ENCODE measurements at regions not wholly inside any gene's neighbourhood (a gene's known extent, or its start where the extent isn't known, plus 50 kb on each side); places are given as distances from the start of the nearest gene placed in this dataset.
"Not testable (repeated sequence)": the region's sequence is repeated elsewhere in the genome, so short reads cannot be mapped to it uniquely, and the experiment has no call there.

DNA sequence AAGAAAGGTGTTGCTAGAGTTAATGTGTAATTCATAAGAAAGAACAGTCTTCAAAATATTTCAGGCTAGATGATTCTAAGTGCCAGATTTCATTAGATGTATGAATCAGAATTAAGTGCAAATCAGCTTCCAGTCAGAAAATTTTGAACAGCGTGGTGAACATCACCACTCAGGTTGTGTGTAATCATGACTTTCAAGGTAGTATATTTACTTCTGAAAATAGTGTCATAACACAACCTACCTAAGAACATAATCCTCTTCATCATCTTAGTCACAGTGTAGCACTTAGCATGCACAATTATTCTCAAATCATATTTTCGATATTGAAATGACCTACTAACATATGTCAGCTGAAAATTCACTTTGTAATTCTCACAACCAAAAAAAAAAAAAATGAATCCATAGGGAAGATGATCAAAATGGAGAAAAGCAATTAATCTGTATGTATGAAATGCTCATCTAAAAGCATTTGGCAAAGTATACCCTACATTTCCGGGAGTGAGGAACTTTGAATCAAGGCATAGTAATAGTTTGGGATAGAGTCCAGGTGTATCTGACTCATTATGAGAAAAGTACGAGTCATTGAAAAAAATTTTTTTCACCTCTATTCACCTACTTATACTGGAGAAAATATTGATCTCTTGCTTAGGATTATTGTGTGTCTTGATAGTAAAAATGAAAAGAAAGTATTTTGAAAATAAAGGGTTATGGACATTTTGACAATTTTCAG, 221.8 kb upstream of the CHRM3 start:
- Mint-ChIP-seq H3K4me1 (ENCODE audit: low read depth) (no peaks in the 10 kb centered on the region), H3K36me3 (ENCODE audit: low read depth) (no peaks in the 10 kb centered on the region), H3K27ac (no peak overlapping the region), H3K9me3 (no peaks in the 10 kb centered on the region), H3K4me3 (no peak overlapping the region), H3K27me3 (no peaks in the 10 kb centered on the region)
- intact Hi-C loops (cut with micrococcal nuclease): no loop called here

DNA sequence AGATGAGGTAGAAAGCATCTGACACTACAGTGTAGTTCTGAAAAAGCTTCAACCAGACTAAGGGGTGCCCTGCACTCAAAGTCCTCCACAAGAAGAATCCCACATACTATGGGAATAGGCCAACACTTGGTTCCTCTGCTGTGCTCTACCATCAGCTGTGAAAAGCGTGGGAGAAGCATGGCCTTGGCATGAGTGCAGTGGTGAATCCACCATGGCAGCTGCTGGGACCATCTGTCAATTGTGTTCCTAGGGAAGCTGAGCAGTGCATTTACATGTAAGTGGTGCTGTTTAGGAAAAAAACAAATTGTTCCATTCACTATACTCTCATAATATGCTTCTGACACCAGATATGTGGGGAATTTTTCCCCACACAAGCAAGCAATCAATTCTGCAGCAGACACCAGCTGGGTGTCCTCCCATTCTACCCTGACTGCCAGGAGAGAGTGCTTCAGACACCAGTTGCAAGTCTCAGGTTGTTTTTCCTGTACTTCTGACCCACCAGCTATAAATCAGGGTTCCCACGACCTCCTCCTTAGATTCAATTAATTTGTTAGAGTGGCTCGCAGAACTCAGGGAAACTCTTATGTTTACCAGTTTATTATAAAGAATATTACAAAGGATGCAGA, 230.8 kb upstream of the CHRM3 start:
- Mint-ChIP-seq H3K9me3 (no peaks in the 10 kb centered on the region), H3K4me1 (ENCODE audit: low read depth) (no peaks in the 10 kb centered on the region), H3K4me3 (no peak overlapping the region), H3K27ac (no peak overlapping the region), H3K36me3 (ENCODE audit: low read depth) (no peaks in the 10 kb centered on the region), H3K27me3 (no peaks in the 10 kb centered on the region)
- intact Hi-C loops (cut with micrococcal nuclease): no loop called here

DNA sequence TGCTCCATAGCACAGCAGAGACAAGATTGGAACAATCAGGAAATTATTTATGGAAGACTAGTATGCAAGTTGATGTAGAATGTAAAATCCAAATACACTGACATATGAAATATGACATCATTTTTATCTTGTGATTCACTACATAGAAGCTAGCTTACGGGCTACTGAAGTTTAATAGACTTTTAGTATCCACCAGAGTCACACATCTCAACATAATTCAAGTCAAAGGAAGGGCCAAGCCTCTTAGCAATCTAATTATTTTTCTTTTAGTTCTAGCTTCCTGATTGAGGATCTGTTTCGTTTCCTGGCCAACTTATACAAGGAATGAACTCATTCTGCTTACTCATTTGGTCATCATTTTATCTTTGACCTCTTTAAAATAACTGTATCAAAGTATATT, 234.4 kb upstream of the CHRM3 start:
- H3K4me3 Mint-ChIP-seq: no peak overlapping the region
- no peaks in the 10 kb centered on the region for H3K27me3 Mint-ChIP-seq
- intact Hi-C loops (cut with micrococcal nuclease): no loop called here
- no peaks in the 10 kb centered on the region for H3K36me3 Mint-ChIP-seq (ENCODE audit: low read depth)
- no peak overlapping the region for H3K27ac Mint-ChIP-seq
- H3K9me3 Mint-ChIP-seq: no peaks in the 10 kb centered on the region
- H3K4me1 Mint-ChIP-seq (ENCODE audit: low read depth): no peaks in the 10 kb centered on the region

DNA sequence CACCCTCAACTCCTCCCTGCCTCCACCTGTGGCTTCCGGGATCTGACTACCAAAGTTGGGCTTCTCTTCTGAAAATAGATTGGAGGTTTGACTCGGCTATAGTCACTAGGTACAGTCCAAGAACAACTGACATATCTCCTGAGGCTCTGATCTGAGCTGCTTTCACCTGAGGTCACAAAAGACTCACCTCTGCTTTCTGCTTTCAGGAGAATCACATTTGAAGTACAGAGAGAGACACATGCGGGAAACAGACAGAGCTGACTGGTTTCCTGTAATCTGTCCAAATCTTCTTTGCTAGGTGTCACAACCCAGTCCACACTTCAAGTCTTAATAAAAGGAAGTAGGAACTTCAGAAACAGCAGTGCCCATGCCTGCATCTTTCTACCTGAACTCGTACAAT, 245.4 kb upstream of the CHRM3 start:
- H3K27me3 Mint-ChIP-seq: no peaks in the 10 kb centered on the region
- no peak overlapping the region for H3K27ac Mint-ChIP-seq
- H3K4me3 Mint-ChIP-seq: no peak overlapping the region
- peaks cover 8% of the 10 kb centered on the region for H3K9me3 Mint-ChIP-seq
- no peaks in the 10 kb centered on the region for H3K4me1 Mint-ChIP-seq (ENCODE audit: low read depth)
- intact Hi-C loops (cut with micrococcal nuclease): no loop called here
- H3K36me3 Mint-ChIP-seq (ENCODE audit: low read depth): no peaks in the 10 kb centered on the region

DNA sequence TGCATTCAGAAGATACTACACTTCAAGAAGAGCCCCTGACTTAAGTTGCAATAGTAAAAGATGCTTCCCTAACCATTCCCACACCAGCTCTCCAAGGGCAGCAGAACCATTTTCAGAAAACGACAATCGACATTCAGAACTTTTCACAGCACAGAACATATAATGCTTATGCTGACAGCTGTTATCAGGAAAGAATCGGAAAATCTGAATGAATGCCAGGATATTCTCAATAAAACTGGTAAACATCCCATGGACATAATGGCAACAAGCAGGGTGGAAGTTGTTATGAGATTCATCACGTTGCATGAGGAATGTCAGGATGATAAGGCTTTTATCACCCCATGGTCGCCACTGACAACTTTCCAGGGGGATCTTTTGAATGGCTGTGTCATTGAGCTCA, 246.6 kb upstream of the CHRM3 start:
- H3K9me3 Mint-ChIP-seq: peaks cover 17% of the 10 kb centered on the region
- no peak overlapping the region for H3K4me3 Mint-ChIP-seq
- H3K4me1 Mint-ChIP-seq (ENCODE audit: low read depth): no peaks in the 10 kb centered on the region
- intact Hi-C loops (cut with micrococcal nuclease): no loop called here
- H3K36me3 Mint-ChIP-seq (ENCODE audit: low read depth): no peaks in the 10 kb centered on the region
- no peak overlapping the region for H3K27ac Mint-ChIP-seq
- no peaks in the 10 kb centered on the region for H3K27me3 Mint-ChIP-seq

DNA sequence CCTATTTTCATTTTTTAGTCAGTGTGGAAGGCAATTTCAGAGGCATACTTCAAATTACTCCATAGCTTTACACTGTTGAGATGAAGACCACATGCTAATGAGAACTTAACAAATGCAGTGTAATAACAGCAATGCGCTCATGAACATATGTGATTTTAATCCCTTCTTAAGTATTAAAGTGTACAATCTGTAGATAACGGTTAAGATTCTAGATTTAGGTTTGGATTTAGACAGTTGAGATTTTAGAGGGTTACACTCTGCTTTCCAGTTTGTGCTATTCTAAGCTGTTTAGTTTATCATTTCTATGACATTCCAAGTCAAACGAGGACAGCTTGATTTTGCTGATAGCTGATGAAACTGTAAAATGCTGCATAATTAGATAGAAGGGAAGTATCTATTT, 257.8 kb upstream of the CHRM3 start:
- Mint-ChIP-seq H3K36me3 (ENCODE audit: low read depth) (no peaks in the 10 kb centered on the region), H3K27ac (no peak overlapping the region), H3K27me3 (no peaks in the 10 kb centered on the region), H3K9me3 (no peaks in the 10 kb centered on the region), H3K4me1 (ENCODE audit: low read depth) (peaks cover 5% of the 10 kb centered on the region), H3K4me3 (no peak overlapping the region)
- intact Hi-C loops (cut with micrococcal nuclease): no loop called here

DNA sequence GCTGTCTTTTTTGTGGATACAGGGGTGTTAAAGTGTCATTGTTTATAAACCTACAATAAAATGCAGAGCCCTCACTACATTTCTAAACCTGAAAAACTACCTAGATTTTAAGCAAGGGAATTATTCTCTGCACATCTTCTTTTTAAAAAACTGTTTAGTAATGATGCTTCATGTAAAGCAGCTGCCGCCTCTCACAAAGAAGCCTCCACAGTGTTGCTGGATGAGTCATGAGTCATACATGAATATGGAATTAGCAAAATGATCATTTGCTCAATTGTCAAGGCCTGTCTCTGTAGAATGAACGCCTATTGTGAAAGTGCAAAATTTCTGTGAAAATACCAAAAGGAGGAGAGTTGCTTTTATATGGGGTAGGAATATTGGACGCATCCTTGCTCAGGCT, 259.5 kb upstream of the CHRM3 start:
- Mint-ChIP-seq H3K4me1 (ENCODE audit: low read depth) (peaks cover 14% of the 10 kb centered on the region), H3K27me3 (no peaks in the 10 kb centered on the region), H3K9me3 (no peaks in the 10 kb centered on the region), H3K27ac (no peak overlapping the region), H3K4me3 (no peak overlapping the region), H3K36me3 (ENCODE audit: low read depth) (no peaks in the 10 kb centered on the region)
- intact Hi-C loops (cut with micrococcal nuclease): no loop called here

DNA sequence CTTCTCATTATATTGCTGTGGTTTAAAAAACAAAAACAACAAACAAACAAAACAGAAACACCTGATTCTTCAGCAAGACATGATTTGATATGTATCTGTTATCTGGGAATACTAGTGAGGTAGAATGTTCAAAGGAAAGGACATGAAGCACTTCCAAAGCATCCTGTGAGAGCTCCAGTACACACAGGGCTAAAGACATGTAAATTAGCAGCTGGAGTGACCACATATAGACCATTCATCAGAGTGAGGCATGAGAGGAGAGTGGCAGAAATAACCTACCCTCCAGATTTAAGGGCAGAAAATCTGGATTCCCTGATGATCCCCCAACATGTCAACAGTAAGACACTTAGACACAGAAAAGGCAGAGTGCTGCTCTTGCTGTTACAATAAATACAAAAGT, 260.5 kb upstream of the CHRM3 start:
- no peaks in the 10 kb centered on the region for H3K27me3 Mint-ChIP-seq
- peaks cover 14% of the 10 kb centered on the region for H3K4me1 Mint-ChIP-seq (ENCODE audit: low read depth)
- intact Hi-C loops (cut with micrococcal nuclease): no loop called here
- no peaks in the 10 kb centered on the region for H3K9me3 Mint-ChIP-seq
- H3K27ac Mint-ChIP-seq: no peak overlapping the region
- no peaks in the 10 kb centered on the region for H3K36me3 Mint-ChIP-seq (ENCODE audit: low read depth)
- no peak overlapping the region for H3K4me3 Mint-ChIP-seq

DNA sequence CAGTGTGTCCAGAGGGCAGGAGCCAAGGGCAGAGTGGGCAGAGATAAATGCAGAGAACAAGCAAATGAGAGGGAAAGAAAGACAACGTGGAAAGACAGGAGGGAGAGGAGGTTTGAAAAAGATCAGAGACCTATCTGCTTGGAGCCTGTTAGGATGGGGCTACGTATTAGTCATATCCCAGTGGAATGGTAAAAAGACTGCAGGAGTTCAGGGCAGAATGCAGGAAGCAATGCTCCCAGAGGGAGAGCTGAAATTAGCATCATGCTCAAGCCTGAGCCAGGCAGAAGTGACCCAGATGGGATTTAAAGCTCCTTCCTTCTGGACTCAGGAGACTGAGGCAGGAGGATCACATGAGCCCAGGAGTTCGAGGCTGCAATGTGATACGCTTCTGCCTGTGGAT, 261.3 kb upstream of the CHRM3 start:
- H3K9me3 Mint-ChIP-seq: no peaks in the 10 kb centered on the region
- no peaks in the 10 kb centered on the region for H3K27me3 Mint-ChIP-seq
- peaks cover 14% of the 10 kb centered on the region for H3K4me1 Mint-ChIP-seq (ENCODE audit: low read depth)
- intact Hi-C loops (cut with micrococcal nuclease): no loop called here
- no peak overlapping the region for H3K4me3 Mint-ChIP-seq
- no peak overlapping the region for H3K27ac Mint-ChIP-seq
- no peaks in the 10 kb centered on the region for H3K36me3 Mint-ChIP-seq (ENCODE audit: low read depth)

DNA sequence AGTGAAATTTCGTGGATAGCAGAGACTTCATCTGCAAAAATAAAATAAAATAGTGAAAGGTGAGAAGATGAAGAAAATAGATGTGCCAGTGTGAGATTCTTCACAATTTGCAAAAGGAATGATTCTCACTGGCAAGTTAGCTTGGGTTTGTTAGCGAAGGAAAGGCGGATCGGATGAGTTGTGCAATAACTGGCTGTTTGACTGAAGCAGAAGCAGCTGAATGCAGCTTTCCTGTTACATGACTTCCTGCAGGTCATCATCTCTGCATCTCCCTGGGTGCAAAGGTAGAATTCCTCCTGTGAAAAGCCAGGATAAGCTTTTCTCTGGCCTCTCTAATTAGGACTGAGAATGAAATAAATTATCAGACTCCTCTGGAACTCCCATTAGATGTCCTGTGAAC, 263.1 kb upstream of the CHRM3 start:
- Mint-ChIP-seq H3K4me3 (no peak overlapping the region), H3K27me3 (no peaks in the 10 kb centered on the region), H3K27ac (no peak overlapping the region), H3K9me3 (no peaks in the 10 kb centered on the region), H3K36me3 (ENCODE audit: low read depth) (no peaks in the 10 kb centered on the region), H3K4me1 (ENCODE audit: low read depth) (peaks cover 9% of the 10 kb centered on the region)
- intact Hi-C loops (cut with micrococcal nuclease): no loop called here

DNA sequence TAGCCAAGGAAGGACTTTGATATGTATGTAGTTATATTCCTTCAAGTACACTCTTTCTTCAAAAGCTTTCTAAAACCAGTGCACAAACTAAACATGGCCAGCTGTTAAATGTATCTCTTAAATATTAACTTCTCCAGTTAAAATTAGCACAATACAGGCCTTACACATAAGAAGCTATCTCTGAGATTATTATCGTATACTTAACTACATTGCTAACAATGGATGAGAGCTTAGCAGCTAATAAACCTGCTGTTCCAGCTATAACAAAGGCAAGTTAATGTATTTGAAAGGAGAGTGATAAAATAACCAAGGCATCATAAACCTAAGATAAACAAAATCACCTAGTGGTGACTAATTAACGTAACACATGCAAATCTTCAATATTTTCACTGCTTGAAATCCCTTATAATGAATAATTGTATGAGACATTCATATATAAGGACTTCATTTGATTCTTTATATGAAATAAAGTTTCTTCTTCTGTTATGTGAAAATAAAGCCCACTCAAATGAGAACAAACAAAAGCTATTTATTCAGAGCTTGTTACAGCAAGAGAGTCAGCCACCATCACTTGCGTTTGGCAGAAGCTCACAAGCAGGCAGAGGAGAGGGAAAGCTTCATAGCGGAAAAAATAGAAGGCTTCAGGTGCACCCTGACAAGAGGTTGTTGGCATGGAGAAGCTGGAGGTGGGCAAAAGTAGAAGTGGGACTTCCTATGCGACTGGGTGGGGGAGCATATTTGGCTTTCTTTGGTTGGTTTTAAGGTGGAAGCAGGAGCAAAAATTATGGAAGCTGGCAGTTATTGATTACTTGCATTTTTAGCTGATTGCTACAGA, 274.1 kb upstream of the CHRM3 start:
- H3K36me3 Mint-ChIP-seq (ENCODE audit: low read depth): no peaks in the 10 kb centered on the region
- no peak overlapping the region for H3K27ac Mint-ChIP-seq
- intact Hi-C loops (cut with micrococcal nuclease): no loop called here
- H3K4me3 Mint-ChIP-seq: no peak overlapping the region
- no peaks in the 10 kb centered on the region for H3K27me3 Mint-ChIP-seq
- H3K4me1 Mint-ChIP-seq (ENCODE audit: low read depth): no peaks in the 10 kb centered on the region
- peaks cover 14% of the 10 kb centered on the region for H3K9me3 Mint-ChIP-seq

DNA sequence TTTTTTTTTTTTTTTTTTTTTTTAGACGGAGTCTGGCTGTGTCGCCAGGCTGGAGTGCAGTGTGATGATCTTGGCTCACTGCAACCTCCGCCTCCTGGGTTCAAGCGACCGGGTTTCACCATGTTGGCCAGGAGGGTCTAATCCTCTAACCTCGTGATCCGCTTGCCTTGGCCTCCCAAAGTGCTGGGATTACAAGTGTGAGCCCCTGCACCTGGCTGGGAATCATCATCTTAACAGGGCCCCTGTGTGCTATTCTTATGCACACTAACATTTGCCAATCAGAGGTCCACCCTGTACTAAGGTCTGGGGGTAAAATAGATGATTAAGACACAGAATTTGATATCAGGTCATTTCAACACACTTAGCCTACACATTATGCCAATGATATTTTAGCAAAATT, 278.7 kb upstream of the CHRM3 start:
- intact Hi-C loops (cut with micrococcal nuclease): no loop called here

DNA sequence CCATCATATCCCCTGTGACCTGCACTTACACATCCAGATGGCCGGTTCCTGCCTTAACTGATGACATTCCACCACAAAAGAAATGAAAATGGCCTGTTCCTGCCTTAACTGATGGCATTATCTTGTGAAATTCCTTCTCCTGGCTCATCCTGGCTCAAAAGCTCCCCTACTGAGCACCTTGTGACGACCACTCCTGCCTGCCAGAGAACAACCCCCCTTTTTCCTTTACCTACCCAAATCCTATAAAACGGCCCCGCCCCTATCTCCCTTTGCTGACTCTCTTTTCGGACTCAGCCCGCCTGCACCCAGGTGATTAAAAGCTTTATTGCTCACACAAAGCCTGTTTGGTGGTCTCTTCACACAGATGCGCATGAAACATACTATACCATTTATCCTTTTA, 279.7 kb upstream of the CHRM3 start:
- H3K36me3 Mint-ChIP-seq (ENCODE audit: low read depth); H3K4me1 Mint-ChIP-seq (ENCODE audit: low read depth); H3K4me3 Mint-ChIP-seq; H3K27ac Mint-ChIP-seq; intact Hi-C loops (cut with micrococcal nuclease); H3K27me3 Mint-ChIP-seq: not testable (repeated sequence)
- peaks cover 14% of the 10 kb centered on the region for H3K9me3 Mint-ChIP-seq

More for the DNA sequence above, 278.7 kb upstream of the CHRM3 start:
- Mint-ChIP-seq H3K9me3 (peaks cover 14% of the 10 kb centered on the region), H3K27me3 (no peaks in the 10 kb centered on the region), H3K27ac (no peak overlapping the region), H3K4me3 (no peak overlapping the region), H3K4me1 (ENCODE audit: low read depth) (no peaks in the 10 kb centered on the region), H3K36me3 (ENCODE audit: low read depth) (no peaks in the 10 kb centered on the region)

DNA sequence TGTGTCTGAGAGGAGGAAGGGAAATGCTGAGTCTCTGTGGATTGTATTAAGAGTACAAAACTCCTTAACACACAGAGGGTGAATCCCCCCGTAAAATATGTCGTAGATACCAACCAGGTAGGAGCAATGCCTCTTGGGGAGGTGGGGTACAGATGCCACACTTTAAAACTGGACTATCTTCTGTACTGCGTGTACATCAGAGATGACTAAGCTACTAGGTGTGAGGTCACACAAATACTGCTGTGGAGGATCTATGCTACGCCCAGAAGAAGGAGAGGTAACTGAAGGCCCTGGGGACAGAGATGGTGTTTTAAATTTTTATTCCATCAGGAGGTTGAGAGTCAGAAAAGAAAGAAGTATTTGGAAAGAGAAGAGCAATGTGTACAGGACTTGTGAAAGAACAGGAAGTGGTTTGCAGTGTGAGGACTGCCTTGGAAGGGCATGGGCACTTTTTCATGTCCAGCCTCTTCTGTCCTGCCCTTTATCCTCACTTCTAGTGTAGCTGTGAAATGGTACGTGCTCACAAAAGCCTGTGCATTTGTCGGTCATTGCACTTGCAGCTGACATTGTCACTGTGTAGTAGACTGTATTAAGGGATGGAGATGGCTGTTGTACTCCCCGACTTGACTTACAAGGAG, 287.8 kb upstream of the CHRM3 start:
- no peak overlapping the region for H3K4me3 Mint-ChIP-seq
- H3K36me3 Mint-ChIP-seq (ENCODE audit: low read depth): no peaks in the 10 kb centered on the region
- no peaks in the 10 kb centered on the region for H3K9me3 Mint-ChIP-seq
- peaks cover 12% of the 10 kb centered on the region for H3K4me1 Mint-ChIP-seq (ENCODE audit: low read depth)
- intact Hi-C loops (cut with micrococcal nuclease): no loop called here
- H3K27me3 Mint-ChIP-seq: no peaks in the 10 kb centered on the region
- H3K27ac Mint-ChIP-seq: no peak overlapping the region

All from dendritic cell treated with granulocyte-macrophage colony-stimulating factor and Interleukin-4, amounts not matched to agents 40 ng/mL and 50 ng/mL, for 4 days (primary cell).